Upper lobe of left lung (tissue), 6 donors: ENCODE measurements at regions not wholly inside any gene's neighbourhood (a gene's known extent, or its start where the extent isn't known, plus 50 kb on each side); places are given as distances from the start of the nearest gene placed in this dataset.

Experiments used
- ATAC-seq, 2 donors: fragments of 200-7000 bp; cut with Tn5 transposase; one replicate each; pipeline ENCODE4 v1.9.1; 2022; ENCODE audit warnings: mild to moderate bottlenecking in 2 of 2, moderate library complexity in 2 of 2; ENCODE audit not compliant: low FRiP score in 2 of 2
- DNase-seq, 2 donors: peaks; one replicate each; pipeline ENCODE4 v3.0.0-alpha.2; 2019 to 2020
- H3K27ac ChIP-seq, 4 donors: fragments of 200-600 bp; sonication (generic); one replicate each; pipeline ENCODE4 v1.5.1; 2016 to 2019
- H3K27me3 ChIP-seq, 4 donors: fragments of 200-600 bp; sonication (generic); one replicate each; pipeline ENCODE4 v1.5.1; 2017 to 2019
- H3K36me3 ChIP-seq, 4 donors: fragments of 200-600 bp; sonication (generic); one replicate each; pipeline ENCODE4 v1.5.1; 2016 to 2019
- H3K4me1 ChIP-seq, 4 donors: fragments of 200-600 bp; sonication (generic); one replicate each; pipeline ENCODE4 v1.5.1; 2018 to 2019
- H3K4me3 ChIP-seq, 4 donors: fragments of 200-600 bp; sonication (generic); one replicate each; pipeline ENCODE4 v1.5.1; 2017 to 2019; ENCODE audit warnings: mild to moderate bottlenecking in 2 of 4, moderate library complexity in 1 of 4
- H3K9me3 ChIP-seq, 4 donors: fragments of 200-600 bp; sonication (generic); one replicate each; pipeline ENCODE4 v1.5.1; 2018 to 2019
- CTCF ChIP-seq, 6 experiments: fragments of 450-650 bp in 4 of 6; fragments of 200-600 bp in 2 of 6; sonication (generic) in 2 of 6; IDR thresholded peaks; one replicate each; pipeline ENCODE4 v1.5.1; 2016 to 2019; ENCODE audit warnings: antibody characterized with exemption in 6 of 6
- EP300 ChIP-seq, 4 donors: sonication (generic); formaldehyde crosslinking; IDR thresholded peaks; one replicate each; pipeline ENCODE4 v1.5.1; 2017; ENCODE audit warnings: antibody characterized with exemption in 4 of 4, control low read depth in 2 of 4
- POLR2A ChIP-seq, 4 donors: fragments of 450-650 bp; IDR thresholded peaks; one replicate each; pipeline ENCODE4 v1.5.1; 2016 to 2017; ENCODE audit warnings: antibody characterized with exemption in 4 of 4, mild to moderate bottlenecking in 2 of 4
- POLR2AphosphoS5 ChIP-seq, 2 donors: sonication (generic); formaldehyde crosslinking; IDR thresholded peaks; one replicate each; pipeline ENCODE4 v1.5.1; 2017; ENCODE audit warnings: antibody characterized with exemption in 2 of 2
- WGBS, 2 donors: methylation state at CpG; one replicate each; pipeline ENCODE4 v1.1.5; 2017 to 2018; 5-methylcytosine and 5-hydroxymethylcytosine counted together
- donor health status: DM: no; HTN: no; CAD: no; lungs with moderate emphysema.
- donor health status: DM: no; HTN: yes; CAD: no; lungs with severe emphysema.

GRCh38 chr13:90299238-90299637 is 1048.2 kb upstream of the MIR17HG start:
- TF ChIP-seq CTCF (IDR thresholded peaks at IDR 0.05) = no peak
- no peak for TF ChIP-seq POLR2A (IDR thresholded peaks at IDR 0.05)
- TF ChIP-seq EP300 (IDR thresholded peaks at IDR 0.05) = no peak
- no peak for TF ChIP-seq POLR2AphosphoS5 (IDR thresholded peaks at IDR 0.05)
- H3K9me3 ChIP-seq = no peaks in the 10 kb centered on the region
- WGBS, 2 donors = 80 to 92% methylated on average over 4 to 5 of the region's 5 CpGs
- H3K27ac ChIP-seq = no peak overlapping the region
- no peak for ATAC-seq
- no peaks in the 10 kb centered on the region for H3K36me3 ChIP-seq
- no peak overlapping the region for H3K4me3 ChIP-seq
- no peaks in the 10 kb centered on the region for H3K27me3 ChIP-seq
- DNase-seq = no peak
- no peaks in the 10 kb centered on the region for H3K4me1 ChIP-seq

- Histone ChIP-seq H3K27me3 (no peaks in the 10 kb centered on the region), H3K4me1 (no peaks in the 10 kb centered on the region), H3K36me3 (no peaks in the 10 kb centered on the region), H3K27ac (no peak overlapping the region), H3K9me3 (no peaks in the 10 kb centered on the region), H3K4me3 (no peak overlapping the region)
- WGBS, 2 donors = 95 to 97% methylated on average over 2 of the region's 2 CpGs
- ATAC-seq (no peak), DNase-seq (no peak)
- TF ChIP-seq POLR2AphosphoS5 (IDR thresholded peaks at IDR 0.05) (no peak), POLR2A (IDR thresholded peaks at IDR 0.05) (no peak), CTCF (IDR thresholded peaks at IDR 0.05) (no peak), EP300 (IDR thresholded peaks at IDR 0.05) (no peak)
These were observed 1047.5 kb upstream of the MIR17HG start for GRCh38 chr13:90300015-90300414.

GRCh38 chr13:90302107-90302506 is 1045.4 kb upstream of the MIR17HG start:
- Histone ChIP-seq H3K4me3 (no peak overlapping the region), H3K4me1 (no peaks in the 10 kb centered on the region), H3K9me3 (no peaks in the 10 kb centered on the region), H3K27ac (no peak overlapping the region), H3K27me3 (no peaks in the 10 kb centered on the region), H3K36me3 (no peaks in the 10 kb centered on the region)
- no peak for TF ChIP-seq POLR2AphosphoS5 (IDR thresholded peaks at IDR 0.05)
- TF ChIP-seq CTCF (IDR thresholded peaks at IDR 0.05) = no peak
- TF ChIP-seq EP300 (IDR thresholded peaks at IDR 0.05) = no peak
- TF ChIP-seq POLR2A (IDR thresholded peaks at IDR 0.05) = no peak
- no peak for DNase-seq
- ATAC-seq = peak in 1 of 2 donors; percentile 76
- 76% methylated on average over 1 of the region's 1 CpG for WGBS, 2 donors

- 75 to 83% methylated on average over 1 of the region's 1 CpG for WGBS, 2 donors
- no peak for DNase-seq
- no peak for TF ChIP-seq POLR2A (IDR thresholded peaks at IDR 0.05)
- no peak for TF ChIP-seq CTCF (IDR thresholded peaks at IDR 0.05)
- TF ChIP-seq POLR2AphosphoS5 (IDR thresholded peaks at IDR 0.05) = no peak
- no peak for TF ChIP-seq EP300 (IDR thresholded peaks at IDR 0.05)
- no peaks in the 10 kb centered on the region for H3K27me3 ChIP-seq
- no peak overlapping the region for H3K27ac ChIP-seq
- no peaks in the 10 kb centered on the region for H3K36me3 ChIP-seq
- H3K9me3 ChIP-seq = no peaks in the 10 kb centered on the region
- no peak for ATAC-seq
- no peak overlapping the region for H3K4me3 ChIP-seq
- H3K4me1 ChIP-seq = no peaks in the 10 kb centered on the region
These were observed 1041.7 kb upstream of the MIR17HG start for GRCh38 chr13:90305796-90306195.

- TF ChIP-seq POLR2A (IDR thresholded peaks at IDR 0.05) = no peak
- TF ChIP-seq CTCF (IDR thresholded peaks at IDR 0.05) = no peak
- no peak for TF ChIP-seq POLR2AphosphoS5 (IDR thresholded peaks at IDR 0.05)
- no peak for TF ChIP-seq EP300 (IDR thresholded peaks at IDR 0.05)
These were observed 1040.4 kb upstream of the MIR17HG start for GRCh38 chr13:90307136-90307535.

More at GRCh38 chr13:90307136-90307535, 1040.4 kb upstream of the MIR17HG start:
- WGBS, 2 donors = 83 to 84% methylated on average over 6 of the region's 6 CpGs
- DNase-seq = no peak
- no peak overlapping the region for H3K27ac ChIP-seq
- H3K4me3 ChIP-seq = no peak overlapping the region
- no peaks in the 10 kb centered on the region for H3K36me3 ChIP-seq
- no peaks in the 10 kb centered on the region for H3K27me3 ChIP-seq
- no peak for ATAC-seq
- H3K9me3 ChIP-seq = no peaks in the 10 kb centered on the region
- H3K4me1 ChIP-seq = no peaks in the 10 kb centered on the region
